ENCODE measurements at regions not wholly inside any gene's neighbourhood (a gene's known extent, or its start where the extent isn't known, plus 50 kb on each side); places are given as distances from the start of the nearest gene placed in this dataset.

DNA sequence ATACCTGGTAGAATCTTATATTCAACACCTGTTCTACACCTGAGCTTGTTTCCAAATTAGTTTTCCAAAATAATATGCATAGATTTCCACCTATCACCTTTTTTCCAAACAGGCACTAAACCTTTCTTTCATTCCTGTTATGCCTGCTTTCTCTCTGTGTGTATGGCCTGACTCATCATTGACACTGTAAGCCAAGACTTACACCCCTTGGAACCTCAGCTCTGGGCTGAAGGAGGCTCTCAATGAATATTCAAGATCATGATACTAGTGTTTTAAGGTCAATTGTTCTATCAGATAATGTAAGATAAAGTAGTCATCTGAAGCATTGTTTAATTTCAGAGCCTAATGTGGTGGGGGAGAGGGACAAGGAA lies 1193.3 kb downstream of the FLRT2 start:
- Histone ChIP-seq H3K36me3 (no peaks in the 10 kb centered on the region), H3K27me3 (no peaks in the 10 kb centered on the region), H3K4me1 (no peaks in the 10 kb centered on the region), H3K9me3 (no peaks in the 10 kb centered on the region), H3K4me3 (no peak overlapping the region), H3K27ac (no peak overlapping the region)
- TF ChIP-seq, protein P1, sequence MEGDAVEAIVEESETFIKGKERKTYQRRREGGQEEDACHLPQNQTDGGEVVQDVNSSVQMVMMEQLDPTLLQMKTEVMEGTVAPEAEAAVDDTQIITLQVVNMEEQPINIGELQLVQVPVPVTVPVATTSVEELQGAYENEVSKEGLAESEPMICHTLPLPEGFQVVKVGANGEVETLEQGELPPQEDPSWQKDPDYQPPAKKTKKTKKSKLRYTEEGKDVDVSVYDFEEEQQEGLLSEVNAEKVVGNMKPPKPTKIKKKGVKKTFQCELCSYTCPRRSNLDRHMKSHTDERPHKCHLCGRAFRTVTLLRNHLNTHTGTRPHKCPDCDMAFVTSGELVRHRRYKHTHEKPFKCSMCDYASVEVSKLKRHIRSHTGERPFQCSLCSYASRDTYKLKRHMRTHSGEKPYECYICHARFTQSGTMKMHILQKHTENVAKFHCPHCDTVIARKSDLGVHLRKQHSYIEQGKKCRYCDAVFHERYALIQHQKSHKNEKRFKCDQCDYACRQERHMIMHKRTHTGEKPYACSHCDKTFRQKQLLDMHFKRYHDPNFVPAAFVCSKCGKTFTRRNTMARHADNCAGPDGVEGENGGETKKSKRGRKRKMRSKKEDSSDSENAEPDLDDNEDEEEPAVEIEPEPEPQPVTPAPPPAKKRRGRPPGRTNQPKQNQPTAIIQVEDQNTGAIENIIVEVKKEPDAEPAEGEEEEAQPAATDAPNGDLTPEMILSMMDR (IDR thresholded peaks at IDR 0.05), result no peak
- intact Hi-C loops (cut with DNase I; ENCODE audit: low total_unique reads), result no loop called here
- DNase-seq, result no peak

DNA sequence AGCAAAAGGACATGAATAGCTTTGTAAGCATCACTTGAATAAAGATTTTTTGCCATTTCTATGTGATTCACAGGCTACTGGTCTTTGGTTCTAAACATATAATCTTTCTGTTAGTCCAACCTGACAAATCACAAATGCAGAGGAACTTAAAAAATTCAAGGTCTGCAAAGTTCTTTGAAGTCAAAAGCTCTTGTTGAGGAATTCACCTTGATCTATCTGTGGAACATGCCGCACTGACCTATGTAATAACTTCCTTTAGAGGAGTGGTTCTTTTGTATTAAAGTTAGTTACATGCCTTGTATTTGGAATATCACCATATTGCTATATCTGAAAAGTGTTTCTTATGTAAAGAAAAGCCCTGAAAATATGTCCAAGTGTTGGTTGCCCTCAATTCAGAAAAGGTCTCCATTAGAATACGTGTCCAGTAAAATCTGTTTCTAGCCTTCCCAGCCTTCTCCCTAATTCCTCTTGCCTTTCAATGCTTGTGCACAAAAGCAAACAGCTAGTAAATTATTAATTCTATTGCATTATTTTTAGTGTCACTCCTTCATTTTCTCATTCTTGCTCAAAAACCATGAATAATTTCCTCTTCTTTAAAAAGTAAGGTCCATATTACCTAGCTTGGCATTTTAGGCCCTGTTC lies 1192.8 kb downstream of the FLRT2 start:
- intact Hi-C loops (cut with DNase I; ENCODE audit: low total_unique reads), result no loop called here
- Histone ChIP-seq H3K4me1 (no peaks in the 10 kb centered on the region), H3K4me3 (no peak overlapping the region), H3K9me3 (no peaks in the 10 kb centered on the region), H3K27me3 (no peaks in the 10 kb centered on the region), H3K27ac (no peak overlapping the region), H3K36me3 (no peaks in the 10 kb centered on the region)
- no peak for DNase-seq
- TF ChIP-seq, protein P1 (IDR thresholded peaks at IDR 0.05), result no peak

DNA sequence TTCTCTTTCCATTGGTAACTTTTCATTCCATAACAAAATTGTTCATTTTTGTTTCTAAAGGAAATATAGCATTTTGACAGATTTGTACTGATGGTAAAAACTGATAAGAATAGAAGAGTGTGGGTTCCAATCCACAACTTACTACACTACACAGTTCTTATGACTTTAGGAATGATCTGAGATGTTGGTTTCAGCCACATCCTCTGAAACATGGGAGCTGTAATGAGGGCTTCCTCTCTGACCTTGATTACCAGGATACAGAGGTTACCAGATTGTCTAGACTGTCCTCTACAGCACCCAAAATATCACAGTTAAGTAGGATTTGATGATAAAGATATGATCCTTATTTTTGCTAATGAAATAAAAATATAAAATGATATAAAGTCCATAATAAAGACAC lies 1184.6 kb downstream of the FLRT2 start:
- TF ChIP-seq, protein P1 (IDR thresholded peaks at IDR 0.05), result no peak
- Histone ChIP-seq H3K27me3 (no peaks in the 10 kb centered on the region), H3K9me3 (no peaks in the 10 kb centered on the region), H3K4me1 (no peaks in the 10 kb centered on the region), H3K4me3 (no peak overlapping the region), H3K36me3 (no peaks in the 10 kb centered on the region), H3K27ac (no peak overlapping the region)
- intact Hi-C loops (cut with DNase I; ENCODE audit: low total_unique reads), result no loop called here
- no peak for DNase-seq

DNA sequence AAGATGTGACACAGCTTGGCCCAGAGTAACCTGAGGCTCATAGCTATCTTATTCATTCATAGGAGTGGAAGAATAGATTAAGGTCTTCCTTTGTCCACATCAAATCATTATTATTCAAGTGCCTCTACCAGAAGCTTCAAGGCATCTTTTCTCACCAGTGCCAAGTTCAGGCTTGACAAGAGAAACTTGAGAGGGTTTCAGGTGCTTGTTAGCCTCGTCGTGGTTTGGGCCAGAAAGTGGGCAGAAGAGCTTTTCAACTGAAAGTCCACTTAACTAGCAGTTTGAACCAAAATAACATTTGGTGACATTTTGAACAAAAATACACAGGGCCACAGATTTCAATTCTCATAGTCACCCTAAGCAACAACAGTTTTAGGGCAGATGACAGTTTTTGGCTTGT lies 1184.2 kb downstream of the FLRT2 start:
- no peaks in the 10 kb centered on the region for H3K9me3 ChIP-seq
- H3K27ac ChIP-seq, result no peak overlapping the region
- TF ChIP-seq, protein P1 (IDR thresholded peaks at IDR 0.05), result no peak
- no peaks in the 10 kb centered on the region for H3K27me3 ChIP-seq
- H3K4me3 ChIP-seq, result no peak overlapping the region
- intact Hi-C loops (cut with DNase I; ENCODE audit: low total_unique reads), result no loop called here
- no peaks in the 10 kb centered on the region for H3K36me3 ChIP-seq
- H3K4me1 ChIP-seq, result no peaks in the 10 kb centered on the region
- DNase-seq, result no peak

DNA sequence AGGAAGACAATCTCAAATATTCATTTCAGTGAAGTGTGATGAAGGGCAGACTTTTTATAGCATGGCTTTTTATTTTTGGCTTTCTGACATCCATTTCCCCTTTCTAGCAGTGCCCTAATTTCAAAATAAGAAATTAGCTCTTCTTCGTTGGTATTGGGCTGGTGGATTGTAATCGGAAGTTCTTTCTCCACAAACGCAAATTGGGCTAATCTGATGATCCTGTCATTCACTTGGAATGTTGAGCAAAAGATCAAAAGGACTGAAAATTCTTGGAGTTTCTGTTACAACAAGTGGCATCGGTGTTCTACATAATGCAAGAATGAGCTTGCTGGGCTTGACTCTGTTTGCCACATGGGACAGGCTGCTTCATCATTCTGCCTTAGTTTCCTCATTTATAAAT lies 1182.8 kb downstream of the FLRT2 start:
- Histone ChIP-seq H3K36me3 (no peaks in the 10 kb centered on the region), H3K9me3 (no peaks in the 10 kb centered on the region), H3K4me3 (no peak overlapping the region), H3K27me3 (no peaks in the 10 kb centered on the region), H3K4me1 (no peaks in the 10 kb centered on the region), H3K27ac (no peak overlapping the region)
- no peak for DNase-seq
- intact Hi-C loops (cut with DNase I; ENCODE audit: low total_unique reads), result no loop called here
- TF ChIP-seq, protein P1 (IDR thresholded peaks at IDR 0.05), result no peak

DNA sequence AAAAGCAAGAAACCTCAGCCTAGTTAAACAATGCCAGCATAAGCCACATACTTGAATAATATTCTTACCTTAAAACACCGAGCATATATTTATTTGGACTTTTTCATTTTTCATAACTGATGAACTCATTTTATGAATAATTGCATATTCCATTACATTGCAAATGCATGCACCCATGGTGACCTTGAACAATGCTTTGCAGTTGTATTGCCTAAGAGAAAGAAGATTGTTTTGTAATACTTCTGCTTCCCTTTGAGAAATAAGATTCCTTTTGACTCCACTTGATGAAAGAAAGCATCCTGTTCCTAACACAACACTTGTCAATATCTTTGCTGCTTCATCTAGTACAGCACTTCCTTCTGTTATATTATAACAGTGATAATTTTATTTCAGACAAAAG lies 1182.2 kb downstream of the FLRT2 start:
- Histone ChIP-seq H3K4me3 (no peak overlapping the region), H3K27ac (no peak overlapping the region), H3K4me1 (no peaks in the 10 kb centered on the region), H3K9me3 (no peaks in the 10 kb centered on the region), H3K27me3 (no peaks in the 10 kb centered on the region), H3K36me3 (no peaks in the 10 kb centered on the region)
- TF ChIP-seq, protein P1 (IDR thresholded peaks at IDR 0.05), result no peak
- no peak for DNase-seq
- intact Hi-C loops (cut with DNase I; ENCODE audit: low total_unique reads), result no loop called here
